ENCODE measurements at regions not wholly inside any gene's neighbourhood (a gene's known extent, or its start where the extent isn't known, plus 50 kb on each side); places are given as distances from the start of the nearest gene placed in this dataset.

DNA sequence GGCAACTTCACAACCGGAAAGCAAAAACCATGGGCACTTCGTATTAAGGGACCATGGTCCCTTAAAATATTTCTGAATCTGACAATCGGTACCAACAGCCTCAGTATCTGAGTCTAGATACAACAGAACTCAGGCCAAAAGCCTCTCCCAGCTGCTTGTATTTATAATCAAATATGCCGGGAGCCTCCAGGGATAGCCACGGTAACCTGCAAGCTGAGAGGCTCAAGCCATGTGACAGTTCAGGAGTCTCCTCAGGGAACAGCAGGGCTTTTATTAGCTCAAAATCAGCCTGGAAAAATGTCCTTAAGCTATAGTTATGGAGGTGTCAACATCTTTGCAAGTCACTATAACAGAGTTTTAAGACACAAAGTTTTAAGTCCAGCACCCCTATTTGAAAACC is 352.8 kb upstream of the GYPC start:
- Histone ChIP-seq H3K36me3 (ENCODE audit: control insufficient read depth, insufficient read depth, low read length) (no peaks in the 10 kb centered on the region), H2BK120ac (ENCODE audit: low read depth, low read length) (no peak overlapping the region), H2BK5ac (ENCODE audit: low read depth, low read length, poor library complexity, severe bottlenecking) (no peak overlapping the region), H3K56ac (ENCODE audit: extremely low read depth, insufficient read depth, low read length) (no peak overlapping the region), H2AK5ac (ENCODE audit: low read depth, low read length) (no peak overlapping the region), H3K79me1 (ENCODE audit: low read depth in 1 of 2, low read length in 2 of 2) (no peaks in the 10 kb centered on the region), H2AK9ac (replicated peaks; ENCODE audit: low read depth, low read length, poor library complexity) (no peak overlapping the region), H4K91ac (ENCODE audit: insufficient read depth, low read depth, low read length) (no peak overlapping the region), H4K8ac (ENCODE audit: low read depth in 2 of 2, low read length in 2 of 2) (no peak overlapping the region), H3K27me3 (ENCODE audit: control insufficient read depth, insufficient read depth, low read length) (no peaks in the 10 kb centered on the region), H3K9ac (ENCODE audit: low read depth, low read length) (no peak overlapping the region), H2BK20ac (ENCODE audit: low read depth, low read length) (no peak overlapping the region), H2BK15ac (ENCODE audit: low read depth, low read length) (no peak overlapping the region), H3K23ac (ENCODE audit: low read depth, low read length) (no peak overlapping the region), H3K9me1 (ENCODE audit: insufficient read depth, low read length) (no peaks in the 10 kb centered on the region), H3K4ac (ENCODE audit: low read depth, low read length) (no peak overlapping the region), H3K4me3 (ENCODE audit: insufficient read depth, low read depth, low read length) (no peak overlapping the region), H3K4me1 (ENCODE audit: control insufficient read depth, insufficient read depth, low read length) (no peaks in the 10 kb centered on the region), H3K14ac (replicated peaks; ENCODE audit: low read depth, low read length) (no peak overlapping the region), H3K18ac (ENCODE audit: low read depth, low read length) (no peak overlapping the region), H3K4me2 (ENCODE audit: low read depth, low read length) (no peak overlapping the region), H4K20me1 (ENCODE audit: insufficient read depth, low read length) (no peaks in the 10 kb centered on the region), H3K9me3 (ENCODE audit: control insufficient read depth, insufficient read depth, low read length) (no peaks in the 10 kb centered on the region; the same call in 1 of the 2 replicates), H2AFZ (replicated peaks; ENCODE audit: low read length, poor library complexity) (no peak overlapping the region), H3K27ac (ENCODE audit: insufficient read depth, low read length) (no peak overlapping the region), H4K5ac (ENCODE audit: low read depth, low read length) (no peak overlapping the region)
- no peak for TF ChIP-seq RAD21 (IDR thresholded peaks at IDR 0.05; ENCODE audit: low read length)
- TF ChIP-seq CEBPB (IDR thresholded peaks at IDR 0.05; ENCODE audit: low read depth, low read length) = no peak
- no peak for TF ChIP-seq MXI1 (IDR thresholded peaks at IDR 0.05; ENCODE audit: borderline replicate concordance, low read depth, low read length)
- TF ChIP-seq RFX5 (IDR thresholded peaks at IDR 0.05; ENCODE audit: low read depth, low read length) = no peak
- TF ChIP-seq BHLHE40 (IDR thresholded peaks at IDR 0.05; ENCODE audit: low read depth, low read length) = no peak
- no peak for TF ChIP-seq POLR2A (IDR thresholded peaks at IDR 0.05; ENCODE audit: low read depth, low read length)
- no peak for DNase-seq
- ChIA-PET CTCF (no interaction called here), POLR2A (ENCODE audit: unreplicated experiment) (no interaction called here)
- in situ Hi-C loops (cut with MboI; ENCODE audit: low sequenced_read_pairs) = no loop called here
- intact Hi-C loops (cut with micrococcal nuclease) = no loop called here
- BruUV-seq (replicated peaks) = no TSS peak
- WGBS, 2 experiments (ENCODE audit: extremely low coverage in 2 of 2, insufficient read length in 1 of 2) = no CpG with 5 or more reads among the region's 5 CpGs
- dilution Hi-C loops (cut with HindIII; ENCODE audit: low sequenced_read_pairs, unreplicated experiment) = no loop called here
- no peak for ATAC-seq (ENCODE audit: low read depth)

Data from IMR-90 (cell line).